ENCODE measurements at regions not wholly inside any gene's neighbourhood (a gene's known extent, or its start where the extent isn't known, plus 50 kb on each side); places are given as distances from the start of the nearest gene placed in this dataset.

GRCh38 chr9:135326141-135326540, 153.4 kb upstream of the PPP1R26 start:
- no peak for DNase-seq

GRCh38 chr9:135326633-135327152, 152.9 kb upstream of the PPP1R26 start:
- DNase-seq, result no peak

- no peak for DNase-seq
Measured at GRCh38 chr9:135328485-135329417, 150.8 kb upstream of the PPP1R26 start.

- no peak for DNase-seq
Measured at GRCh38 chr9:135329571-135330306, 149.8 kb upstream of the PPP1R26 start.

GRCh38 chr9:135330307-135330631, 149.3 kb upstream of the PPP1R26 start:
- DNase-seq, result no peak

- no peak for DNase-seq
Measured at GRCh38 chr9:135330685-135331590, 148.6 kb upstream of the PPP1R26 start.

GRCh38 chr9:135332516-135332915, 147.1 kb upstream of the PPP1R26 start:
- no peak for DNase-seq

GRCh38 chr9:135332979-135333748, 146.4 kb upstream of the PPP1R26 start:
- DNase-seq, result no peak

- no peak for DNase-seq
Measured at GRCh38 chr9:135334953-135335460, 144.6 kb upstream of the PPP1R26 start.

GRCh38 chr9:135335691-135336181, 143.8 kb upstream of the PPP1R26 start:
- DNase-seq, result peak; percentile 2

- peak; percentile 10 for DNase-seq
Measured at GRCh38 chr9:135336722-135337527, 142.7 kb upstream of the PPP1R26 start.

- DNase-seq, result peak; percentile 11
Measured at GRCh38 chr9:135338546-135338945, 141.0 kb upstream of the PPP1R26 start.

GRCh38 chr9:135339378-135339973, 140.1 kb upstream of the PPP1R26 start:
- peak; percentile 7 for DNase-seq

GRCh38 chr9:135340143-135340655, 139.4 kb upstream of the PPP1R26 start:
- DNase-seq, result no peak

GRCh38 chr9:135340726-135341475, 138.7 kb upstream of the PPP1R26 start:
- DNase-seq, result peak; percentile 8

- DNase-seq, result peak; percentile 11
Measured at GRCh38 chr9:135341612-135342169, 137.9 kb upstream of the PPP1R26 start.

GRCh38 chr9:135342206-135343130, 137.1 kb upstream of the PPP1R26 start:
- peak; percentile 11 for DNase-seq

- DNase-seq, result peak; percentile 9
Measured at GRCh38 chr9:135343136-135343535, 136.4 kb upstream of the PPP1R26 start.
